MG63 (cell line): ENCODE measurements at regions not wholly inside any gene's neighbourhood (a gene's known extent, or its start where the extent isn't known, plus 50 kb on each side); places are given as distances from the start of the nearest gene placed in this dataset.
A peak's percentile ranks its signal among the peaks of the same experiment; 100 is the strongest.

ENCODE experiments used
- DNase-seq: peaks from one replicate; pipeline ENCODE4 v3.0.0-alpha.2; 2020
- H3K27me3 ChIP-seq: fragments of 250-450 bp; sonication (Bioruptor Pico); 2 replicates; pipeline ENCODE4 v1.5.1; 2020; ENCODE audit warnings: mild to moderate bottlenecking, moderate library complexity
- H3K36me3 ChIP-seq: fragments of 250-450 bp; sonication (Bioruptor Pico); 2 replicates; pipeline ENCODE4 v1.5.1; 2020; ENCODE audit warnings: mild to moderate bottlenecking, moderate library complexity
- H3K4me3 ChIP-seq: fragments of 250-450 bp; sonication (Bioruptor Pico); 2 replicates; pipeline ENCODE4 v1.5.1; 2020; ENCODE audit warnings: mild to moderate bottlenecking, moderate library complexity
- H3K9me3 ChIP-seq: fragments of 250-450 bp; sonication (Bioruptor Pico); 2 replicates; pipeline ENCODE4 v1.5.1; 2020; ENCODE audit warnings: mild to moderate bottlenecking, moderate library complexity

GRCh38 chr10:94080108-94080507 is 86.4 kb downstream of the PLCE1 start:
- no peak for DNase-seq
- Histone ChIP-seq H3K9me3 (peaks cover 5% of the 10 kb centered on the region), H3K27me3 (no peaks in the 10 kb centered on the region), H3K4me3 (no peak overlapping the region), H3K36me3 (no peaks in the 10 kb centered on the region)

DNA sequence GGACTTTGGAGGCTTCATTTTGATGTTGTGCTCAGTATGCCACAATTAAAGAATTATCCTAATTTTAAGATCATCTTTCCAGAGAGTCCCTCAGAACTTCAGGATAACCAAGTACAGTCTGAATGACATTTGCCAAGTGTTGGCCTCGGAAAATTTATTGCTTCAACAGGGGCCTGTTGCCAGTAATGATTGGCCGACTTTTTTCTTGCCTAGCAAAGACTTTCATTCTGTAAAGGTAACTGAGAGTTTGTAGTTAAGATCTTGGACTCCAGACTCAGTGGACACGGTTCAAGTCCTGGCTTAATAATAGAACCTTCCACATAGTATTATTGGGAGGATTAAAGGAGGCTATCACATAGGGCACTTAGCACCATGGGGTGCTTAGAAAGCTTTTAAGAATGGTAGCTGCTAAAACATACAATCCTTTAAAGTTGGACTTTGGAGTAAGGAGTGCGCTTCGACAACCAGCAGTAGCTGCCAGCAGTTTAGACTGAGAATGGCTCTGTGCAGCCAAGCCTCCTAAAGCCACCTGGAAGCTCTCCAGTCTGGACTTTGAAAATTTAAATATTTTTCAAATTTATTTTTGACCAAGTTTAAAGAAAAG is 90.0 kb downstream of the PLCE1 start:
- no peak for DNase-seq

GRCh38 chr10:94084344-94084743 is 90.6 kb downstream of the PLCE1 start:
- Histone ChIP-seq H3K9me3 (peaks cover 5% of the 10 kb centered on the region), H3K27me3 (no peaks in the 10 kb centered on the region), H3K4me3 (no peak overlapping the region), H3K36me3 (no peaks in the 10 kb centered on the region)
- DNase-seq = no peak

More for the DNA sequence above, 90.0 kb downstream of the PLCE1 start:
- Histone ChIP-seq H3K4me3 (no peak overlapping the region), H3K36me3 (no peaks in the 10 kb centered on the region), H3K27me3 (no peaks in the 10 kb centered on the region), H3K9me3 (peaks cover 5% of the 10 kb centered on the region)

DNA sequence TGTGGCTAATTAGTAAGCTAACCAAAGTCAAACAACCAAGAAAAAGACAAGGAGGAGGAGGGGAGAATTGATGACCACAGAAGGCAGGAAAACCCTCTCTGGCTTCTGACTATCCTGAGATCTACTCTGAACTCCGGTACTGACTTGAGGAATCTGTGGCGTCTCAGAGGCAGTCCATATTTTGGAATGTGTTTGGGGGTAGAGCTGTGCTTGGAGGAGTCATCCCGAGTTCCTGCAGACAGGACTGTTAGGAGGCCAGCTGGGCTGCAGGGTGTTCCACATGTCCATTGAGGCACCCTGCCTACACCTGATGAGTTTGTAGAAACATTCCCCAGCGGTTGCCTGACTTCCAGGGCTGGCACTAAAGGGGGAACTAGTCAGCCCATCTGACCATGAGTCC is 91.6 kb downstream of the PLCE1 start:
- DNase-seq = no peak

GRCh38 chr10:94085766-94086437 is 92.2 kb downstream of the PLCE1 start:
- Histone ChIP-seq H3K36me3 (no peaks in the 10 kb centered on the region), H3K9me3 (peaks cover 4% of the 10 kb centered on the region), H3K27me3 (no peaks in the 10 kb centered on the region), H3K4me3 (no peak overlapping the region)
- no peak for DNase-seq

More for the DNA sequence above, 91.6 kb downstream of the PLCE1 start:
- no peak overlapping the region for H3K4me3 ChIP-seq
- H3K27me3 ChIP-seq = no peaks in the 10 kb centered on the region
- peaks cover 5% of the 10 kb centered on the region for H3K9me3 ChIP-seq
- no peaks in the 10 kb centered on the region for H3K36me3 ChIP-seq

GRCh38 chr10:94088926-94089381 is 95.2 kb downstream of the PLCE1 start:
- H3K27me3 ChIP-seq = no peaks in the 10 kb centered on the region
- DNase-seq = peak; percentile 55
- no peak overlapping the region for H3K4me3 ChIP-seq

GRCh38 chr10:94091649-94092048 is 97.9 kb downstream of the PLCE1 start:
- Histone ChIP-seq H3K36me3 (no peaks in the 10 kb centered on the region), H3K4me3 (no peak overlapping the region), H3K9me3 (no peaks in the 10 kb centered on the region), H3K27me3 (no peaks in the 10 kb centered on the region)
- no peak for DNase-seq

More at GRCh38 chr10:94088926-94089381, 95.2 kb downstream of the PLCE1 start:
- no peaks in the 10 kb centered on the region for H3K9me3 ChIP-seq
- H3K36me3 ChIP-seq = no peaks in the 10 kb centered on the region

GRCh38 chr10:94092848-94093247 is 99.1 kb downstream of the PLCE1 start:
- Histone ChIP-seq H3K27me3 (no peaks in the 10 kb centered on the region), H3K4me3 (no peak overlapping the region), H3K9me3 (no peaks in the 10 kb centered on the region), H3K36me3 (no peaks in the 10 kb centered on the region)
- no peak for DNase-seq

- Histone ChIP-seq H3K9me3 (no peaks in the 10 kb centered on the region), H3K4me3 (no peak overlapping the region), H3K27me3 (no peaks in the 10 kb centered on the region), H3K36me3 (no peaks in the 10 kb centered on the region)
- no peak for DNase-seq
Observed at GRCh38 chr10:94093286-94093905, 99.7 kb downstream of the PLCE1 start.

GRCh38 chr10:94094540-94094939 is 100.8 kb downstream of the PLCE1 start:
- Histone ChIP-seq H3K36me3 (no peaks in the 10 kb centered on the region), H3K4me3 (no peak overlapping the region), H3K27me3 (no peaks in the 10 kb centered on the region), H3K9me3 (no peaks in the 10 kb centered on the region)
- DNase-seq = no peak

- no peak overlapping the region for H3K4me3 ChIP-seq
- no peaks in the 10 kb centered on the region for H3K27me3 ChIP-seq
- H3K36me3 ChIP-seq = no peaks in the 10 kb centered on the region
- peak; percentile 52 for DNase-seq
- H3K9me3 ChIP-seq = no peaks in the 10 kb centered on the region
Observed at GRCh38 chr10:94097656-94098055, 103.9 kb downstream of the PLCE1 start.

DNA sequence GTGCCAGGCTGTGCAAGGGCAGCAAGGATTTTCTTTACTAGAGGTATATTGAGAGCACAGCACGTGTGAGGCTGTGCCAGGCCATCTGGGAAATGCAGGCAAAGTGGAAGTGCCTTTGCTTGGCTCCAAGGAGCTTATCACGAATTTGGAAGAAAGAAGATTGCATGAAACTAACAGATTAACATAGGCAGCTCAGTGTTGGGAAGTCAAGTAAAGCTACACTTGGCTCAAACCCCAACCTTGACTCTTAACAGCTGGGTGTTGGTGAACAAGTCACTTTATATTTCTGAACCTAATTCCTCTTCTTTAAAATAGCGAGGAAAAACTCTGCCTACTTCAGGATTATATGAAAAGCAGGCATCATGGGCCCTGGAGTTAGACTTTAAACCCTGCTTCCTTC is 105.2 kb downstream of the PLCE1 start:
- Histone ChIP-seq H3K27me3 (no peaks in the 10 kb centered on the region), H3K36me3 (no peaks in the 10 kb centered on the region), H3K4me3 (no peak overlapping the region), H3K9me3 (no peaks in the 10 kb centered on the region)
- peak; percentile 3 for DNase-seq

GRCh38 chr10:94101894-94102293 is 108.2 kb downstream of the PLCE1 start:
- Histone ChIP-seq H3K4me3 (no peak overlapping the region), H3K9me3 (no peaks in the 10 kb centered on the region), H3K27me3 (no peaks in the 10 kb centered on the region), H3K36me3 (no peaks in the 10 kb centered on the region)
- no peak for DNase-seq

- no peak for DNase-seq
- no peaks in the 10 kb centered on the region for H3K27me3 ChIP-seq
- no peaks in the 10 kb centered on the region for H3K36me3 ChIP-seq
- no peak overlapping the region for H3K4me3 ChIP-seq
- no peaks in the 10 kb centered on the region for H3K9me3 ChIP-seq
Observed at GRCh38 chr10:94102436-94102835, 108.7 kb downstream of the PLCE1 start.

DNA sequence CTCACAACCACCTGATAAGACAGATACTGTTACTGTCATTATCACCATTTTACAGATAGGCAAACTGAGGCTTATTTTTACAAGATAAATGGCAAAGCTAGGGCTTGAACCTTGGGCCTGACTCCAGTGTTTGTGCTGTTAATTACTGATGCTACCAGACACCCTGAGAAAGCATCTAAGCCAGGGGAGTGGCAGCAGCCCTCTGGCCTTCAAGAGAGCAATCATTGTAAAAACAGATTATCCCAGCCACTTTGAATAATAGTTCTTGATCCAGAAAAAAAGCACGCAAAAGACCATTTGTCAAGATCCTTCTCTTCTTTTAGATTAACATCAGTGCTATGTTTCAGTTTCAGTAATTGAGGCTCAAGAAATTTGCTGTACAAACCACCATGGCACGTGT is 109.5 kb downstream of the PLCE1 start:
- DNase-seq = no peak
- no peak overlapping the region for H3K4me3 ChIP-seq
- no peaks in the 10 kb centered on the region for H3K9me3 ChIP-seq
- H3K27me3 ChIP-seq = no peaks in the 10 kb centered on the region
- H3K36me3 ChIP-seq = no peaks in the 10 kb centered on the region

DNA sequence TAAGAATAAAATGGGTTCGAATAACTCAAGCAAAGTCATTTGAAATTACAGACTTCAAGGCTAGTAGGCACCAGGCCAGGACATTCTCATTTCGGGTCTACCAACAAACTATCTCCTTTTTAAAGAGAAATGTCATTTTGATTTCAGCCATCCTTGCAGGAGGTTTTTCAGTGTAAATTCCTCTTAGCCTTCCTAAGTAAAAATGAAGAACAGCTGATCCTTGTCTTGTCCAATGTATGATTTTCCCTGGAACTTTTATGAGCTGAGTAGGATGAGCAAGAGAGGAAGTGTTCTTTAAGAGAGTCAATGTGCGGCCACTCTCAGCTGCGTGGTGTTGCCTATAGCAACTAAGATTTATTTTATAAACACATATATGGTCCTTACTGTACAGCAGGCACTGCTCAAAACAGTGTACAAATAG is 110.1 kb downstream of the PLCE1 start:
- Histone ChIP-seq H3K27me3 (no peaks in the 10 kb centered on the region), H3K4me3 (no peak overlapping the region), H3K36me3 (no peaks in the 10 kb centered on the region), H3K9me3 (no peaks in the 10 kb centered on the region)
- peak; percentile 14 for DNase-seq

DNA sequence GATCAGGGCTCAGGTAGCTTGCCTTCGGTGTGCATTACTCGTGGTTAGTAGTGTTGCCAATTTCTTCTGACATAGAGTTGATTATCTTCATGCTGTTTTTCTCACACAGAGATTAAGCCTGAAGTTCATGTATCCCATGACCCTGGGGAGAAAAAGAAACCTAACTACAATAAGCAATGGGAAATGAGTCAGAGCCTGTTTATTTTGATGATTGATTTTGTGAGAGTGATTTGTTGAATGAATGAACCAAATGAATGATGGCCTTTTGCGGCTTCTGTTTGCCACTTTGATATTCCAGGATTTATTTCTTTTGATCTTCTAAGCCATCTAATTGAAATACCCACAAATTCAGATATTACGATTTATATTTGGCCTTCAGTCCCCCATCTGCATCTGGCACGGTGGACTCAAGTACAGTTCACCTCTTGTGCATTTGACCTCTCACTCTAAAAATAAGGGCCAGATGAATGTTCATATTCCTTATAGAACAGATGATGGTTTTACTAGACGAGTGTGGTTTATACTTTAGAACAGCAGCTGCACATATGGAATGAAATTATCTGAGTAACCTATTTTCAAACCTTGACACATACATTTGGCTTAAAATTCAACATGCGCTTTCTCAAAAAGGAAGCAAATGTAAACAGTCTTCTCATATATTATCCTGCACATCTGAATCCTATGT is 110.7 kb downstream of the PLCE1 start:
- no peaks in the 10 kb centered on the region for H3K36me3 ChIP-seq
- H3K27me3 ChIP-seq = no peaks in the 10 kb centered on the region
- no peak overlapping the region for H3K4me3 ChIP-seq
- no peak for DNase-seq
- no peaks in the 10 kb centered on the region for H3K9me3 ChIP-seq
